ENCODE measurements at regions not wholly inside any gene's neighbourhood (a gene's known extent, or its start where the extent isn't known, plus 50 kb on each side); places are given as distances from the start of the nearest gene placed in this dataset.

DNA sequence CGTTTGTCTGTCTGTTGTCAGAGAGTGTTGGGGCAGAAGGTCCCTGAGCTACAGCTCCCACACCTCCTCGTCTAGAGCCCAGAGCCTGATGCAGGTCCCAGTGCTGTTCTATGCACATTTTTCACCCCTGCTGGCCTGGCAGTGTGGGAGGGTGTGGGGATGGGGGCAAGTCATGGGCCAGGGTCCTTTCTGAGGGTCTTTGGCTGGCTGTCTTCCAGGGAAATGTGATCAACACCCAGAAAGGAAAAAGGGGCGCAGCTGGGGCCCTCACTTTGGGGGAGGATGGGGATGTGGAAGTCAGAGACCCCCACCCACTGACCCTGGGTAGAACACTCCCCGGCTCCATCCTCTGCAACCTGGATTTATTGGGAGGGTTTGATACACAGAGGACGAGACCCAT lies 50.0 kb upstream of the ZNF716 start:
- TF ChIP-seq CTCF (IDR thresholded peaks at IDR 0.05 in 4 of 5, conservative IDR thresholded peaks at IDR 0.05 in 1 of 5) (no peak), POLR2A (IDR thresholded peaks at IDR 0.05) (no peak)

Data from gastrocnemius medialis (tissue), 4 donors.